ENCODE measurements at regions not wholly inside any gene's neighbourhood (a gene's known extent, or its start where the extent isn't known, plus 50 kb on each side); places are given as distances from the start of the nearest gene placed in this dataset.
"Not testable (repeated sequence)": the region's sequence is repeated elsewhere in the genome, so short reads cannot be mapped to it uniquely, and the experiment has no call there.

GRCh38 chr6:103522045-103522444, 1337.7 kb downstream of the HACE1 start:
- no peak for TF ChIP-seq CTCF (IDR thresholded peaks at IDR 0.05; ENCODE audit: insufficient read depth, low read length, poor library complexity, severe bottlenecking)
- no peak for DNase-seq (ENCODE audit: extremely low read depth, insufficient read length)
- Histone ChIP-seq H3K36me3 (ENCODE audit: control insufficient read depth, insufficient read depth, low read length) (no peaks in the 10 kb centered on the region), H3K27me3 (replicated peaks; ENCODE audit: control insufficient read depth, insufficient read depth, low read length) (no peaks in the 10 kb centered on the region), H3K4me3 (replicated peaks; ENCODE audit: low read depth, low read length) (no peak overlapping the region)

DNA sequence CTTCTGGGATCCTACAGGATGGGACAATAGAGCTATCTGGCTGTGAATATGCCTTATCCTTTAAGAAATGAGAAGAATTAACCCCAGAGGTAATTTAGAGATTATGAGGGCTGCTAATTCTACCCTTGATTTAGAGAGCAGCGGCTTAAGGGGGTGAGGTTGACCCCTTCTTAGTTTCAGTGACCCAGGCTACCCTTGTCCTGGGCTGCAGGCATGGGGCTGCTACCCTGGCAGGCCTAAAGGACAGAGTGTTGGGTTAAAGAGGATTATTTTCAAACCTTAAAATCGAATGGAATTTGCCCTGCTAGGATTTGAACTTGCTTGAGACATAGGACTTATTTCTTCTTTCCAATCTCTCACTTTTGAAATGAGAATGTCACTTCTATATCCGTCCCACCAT, 1343.4 kb downstream of the HACE1 start:
- no peak overlapping the region for H3K4me3 ChIP-seq (replicated peaks; ENCODE audit: low read depth, low read length)
- no peak for DNase-seq (ENCODE audit: extremely low read depth, insufficient read length)
- no peaks in the 10 kb centered on the region for H3K36me3 ChIP-seq (ENCODE audit: control insufficient read depth, insufficient read depth, low read length)
- TF ChIP-seq CTCF (IDR thresholded peaks at IDR 0.05; ENCODE audit: insufficient read depth, low read length, poor library complexity, severe bottlenecking): no peak
- no peaks in the 10 kb centered on the region for H3K27me3 ChIP-seq (replicated peaks; ENCODE audit: control insufficient read depth, insufficient read depth, low read length)

DNA sequence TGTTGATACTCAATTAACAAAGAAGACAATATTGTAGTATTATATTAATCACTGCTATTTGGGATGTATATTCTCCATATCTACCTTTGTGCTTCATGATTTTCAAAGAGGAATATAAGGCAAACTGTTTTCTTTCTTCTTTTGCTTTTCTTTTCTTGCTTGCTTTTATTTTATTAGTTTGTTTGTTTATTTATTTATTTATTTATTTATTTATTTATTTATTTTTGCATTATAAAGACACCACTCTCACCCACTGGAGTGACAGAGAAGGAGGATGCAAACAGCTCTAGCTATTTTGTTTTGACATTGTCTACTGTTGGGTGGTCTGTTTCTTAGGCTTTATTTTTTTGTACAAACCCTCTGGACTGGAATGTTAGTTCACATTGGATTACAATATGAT, 1352.7 kb downstream of the HACE1 start:
- no peaks in the 10 kb centered on the region for H3K36me3 ChIP-seq (ENCODE audit: control insufficient read depth, insufficient read depth, low read length)
- DNase-seq (ENCODE audit: extremely low read depth, insufficient read length): no peak
- no peak for TF ChIP-seq CTCF (IDR thresholded peaks at IDR 0.05; ENCODE audit: insufficient read depth, low read length, poor library complexity, severe bottlenecking)
- H3K27me3 ChIP-seq (replicated peaks; ENCODE audit: control insufficient read depth, insufficient read depth, low read length): no peaks in the 10 kb centered on the region
- H3K4me3 ChIP-seq (replicated peaks; ENCODE audit: low read depth, low read length): no peak overlapping the region

GRCh38 chr6:103505155-103505518, 1354.6 kb downstream of the HACE1 start:
- TF ChIP-seq CTCF (IDR thresholded peaks at IDR 0.05; ENCODE audit: insufficient read depth, low read length, poor library complexity, severe bottlenecking): no peak
- Histone ChIP-seq H3K27me3 (replicated peaks; ENCODE audit: control insufficient read depth, insufficient read depth, low read length) (no peaks in the 10 kb centered on the region), H3K4me3 (replicated peaks; ENCODE audit: low read depth, low read length) (no peak overlapping the region), H3K36me3 (ENCODE audit: control insufficient read depth, insufficient read depth, low read length) (no peaks in the 10 kb centered on the region)
- DNase-seq (ENCODE audit: extremely low read depth, insufficient read length): no peak

DNA sequence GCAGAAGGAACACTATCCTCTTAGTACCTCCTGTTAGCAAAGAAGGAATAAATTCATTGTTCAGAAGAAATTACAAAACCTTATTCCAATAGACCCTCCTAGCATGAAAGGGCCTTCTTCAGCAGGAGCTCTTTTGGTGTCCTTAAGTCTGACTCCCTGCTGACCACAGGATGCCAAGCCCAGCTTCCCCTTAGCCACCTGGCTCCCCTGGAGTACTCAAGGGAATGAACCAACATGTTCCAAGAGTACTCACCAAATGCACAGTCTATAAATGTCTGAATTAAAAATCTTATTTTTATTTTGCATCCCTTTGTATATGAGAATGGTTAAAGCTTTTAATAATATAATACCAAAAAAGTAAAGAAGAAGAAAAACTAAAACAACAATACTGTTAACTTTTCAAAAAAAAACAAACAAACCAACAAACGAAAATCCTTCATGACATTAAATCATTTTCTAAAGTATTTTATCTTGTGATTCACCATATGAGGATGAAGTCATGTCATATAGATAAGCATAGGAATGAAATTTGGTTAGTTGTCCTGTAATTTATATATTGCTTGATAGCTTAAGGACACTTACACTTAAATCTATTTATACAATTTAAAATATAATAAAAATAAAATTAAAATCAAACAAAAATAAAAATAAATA, 1355.1 kb downstream of the HACE1 start:
- no peak for DNase-seq (ENCODE audit: extremely low read depth, insufficient read length)
- TF ChIP-seq CTCF (IDR thresholded peaks at IDR 0.05; ENCODE audit: insufficient read depth, low read length, poor library complexity, severe bottlenecking): no peak
- Histone ChIP-seq H3K36me3 (ENCODE audit: control insufficient read depth, insufficient read depth, low read length) (no peaks in the 10 kb centered on the region), H3K27me3 (replicated peaks; ENCODE audit: control insufficient read depth, insufficient read depth, low read length) (no peaks in the 10 kb centered on the region), H3K4me3 (replicated peaks; ENCODE audit: low read depth, low read length) (no peak overlapping the region)

- not testable (repeated sequence) for H3K36me3 ChIP-seq (ENCODE audit: control insufficient read depth, insufficient read depth, low read length); DNase-seq (ENCODE audit: extremely low read depth, insufficient read length); H3K4me3 ChIP-seq (replicated peaks; ENCODE audit: low read depth, low read length); H3K27me3 ChIP-seq (replicated peaks; ENCODE audit: control insufficient read depth, insufficient read depth, low read length)
Measured at GRCh38 chr6:103496588-103496987, 1363.1 kb downstream of the HACE1 start.
